Mesenchymal stem cell (in vitro differentiated cells and primary cell): ENCODE measurements at regions not wholly inside any gene's neighbourhood (a gene's known extent, or its start where the extent isn't known, plus 50 kb on each side); places are given as distances from the start of the nearest gene placed in this dataset.

Experiments used
- DNase-seq: peaks from one replicate; pipeline ENCODE4 v3.0.0-alpha.2; 2013
- H2AFZ ChIP-seq: one replicate; pipeline ENCODE4 v1.6.1; 2013; ENCODE audit warnings: low read depth, mild to moderate bottlenecking, control low read depth, inconsistent platforms, low read length, moderate library complexity
- H2AK5ac ChIP-seq: 2 replicates; pipeline ENCODE4 v1.6.1; 2013; ENCODE audit warnings: low read length, moderate library complexity, mild to moderate bottlenecking, inconsistent platforms; ENCODE audit not compliant: severe bottlenecking
- H2BK120ac ChIP-seq: one replicate; pipeline ENCODE4 v1.6.1; 2013; ENCODE audit warnings: low read depth, mild to moderate bottlenecking, inconsistent platforms, low read length, moderate library complexity
- H2BK12ac ChIP-seq, 2 experiments: one replicate each; pipeline ENCODE4 v1.6.1; 2013; ENCODE audit warnings: inconsistent platforms in 2 of 2, low read length in 2 of 2, mild to moderate bottlenecking in 2 of 2, moderate library complexity in 2 of 2, control low read depth in 1 of 2
- H2BK15ac ChIP-seq: one replicate; pipeline ENCODE4 v1.6.1; 2013; ENCODE audit warnings: mild to moderate bottlenecking, low read depth, inconsistent platforms; ENCODE audit not compliant: poor library complexity, severe bottlenecking
- H2BK5ac ChIP-seq: 2 replicates; pipeline ENCODE4 v1.6.1; 2013; ENCODE audit warnings: low read depth, mild to moderate bottlenecking, low read length, control low read depth, inconsistent platforms; ENCODE audit not compliant: poor library complexity, severe bottlenecking
- H3K14ac ChIP-seq, 2 experiments: one replicate each; pipeline ENCODE4 v1.6.1; 2013; ENCODE audit warnings: inconsistent platforms in 2 of 2, low read length in 2 of 2, control low read depth in 1 of 2, mild to moderate bottlenecking in 1 of 2, moderate library complexity in 1 of 2
- H3K18ac ChIP-seq, 2 experiments: one replicate each; pipeline ENCODE4 v1.6.1; 2013; ENCODE audit warnings: inconsistent platforms in 2 of 2, low read length in 2 of 2, control low read depth in 1 of 2, low read depth in 1 of 2, mild to moderate bottlenecking in 1 of 2
- H3K23ac ChIP-seq, 2 experiments: one replicate each; pipeline ENCODE4 v1.6.1; 2013; ENCODE audit warnings: inconsistent platforms in 2 of 2, low read length in 2 of 2, mild to moderate bottlenecking in 2 of 2, moderate library complexity in 2 of 2, control low read depth in 1 of 2
- H3K27ac ChIP-seq: 2 replicates; pipeline ENCODE4 v1.5.1; 2013; ENCODE audit warnings: mild to moderate bottlenecking, moderate library complexity, low read length, control low read depth, inconsistent platforms; ENCODE audit not compliant: poor library complexity, severe bottlenecking
- H3K27me3 ChIP-seq, 2 experiments: 2 replicates each; pipeline versions ENCODE4 v1.6.1 to v1.7.0; 2013; ENCODE audit warnings: low read length in 2 of 2, mild to moderate bottlenecking in 2 of 2, moderate library complexity in 2 of 2, control low read depth in 1 of 2, inconsistent platforms in 1 of 2; ENCODE audit not compliant: control insufficient read depth in 1 of 2, insufficient read depth in 1 of 2
- H3K36me3 ChIP-seq, 2 experiments: 2 replicates each; pipeline versions ENCODE4 v1.6.1 to v1.7.0; 2013; ENCODE audit warnings: low read length in 2 of 2, control low read depth in 1 of 2, inconsistent platforms in 1 of 2, low read depth in 1 of 2, mild to moderate bottlenecking in 1 of 2; ENCODE audit not compliant: insufficient read depth in 2 of 2, control insufficient read depth in 1 of 2
- H3K4ac ChIP-seq, 2 experiments: one replicate each; pipeline ENCODE4 v1.6.1; 2013; ENCODE audit warnings: inconsistent platforms in 2 of 2, low read length in 2 of 2, mild to moderate bottlenecking in 2 of 2, moderate library complexity in 2 of 2, control low read depth in 1 of 2, low read depth in 1 of 2
- H3K4me1 ChIP-seq: 2 replicates; pipeline ENCODE4 v1.6.1; 2013; ENCODE audit warnings: low read depth, low read length, control low read depth; ENCODE audit not compliant: control insufficient read depth, insufficient read depth
- H3K4me2 ChIP-seq: 2 replicates; pipeline ENCODE4 v1.6.1; 2013; ENCODE audit warnings: low read length, mild to moderate bottlenecking, inconsistent platforms; ENCODE audit not compliant: poor library complexity, severe bottlenecking
- H3K4me3 ChIP-seq, 2 experiments: 2 replicates each; pipeline versions ENCODE4 v1.5.1 to v1.7.0; 2013; ENCODE audit warnings: low read length in 2 of 2, mild to moderate bottlenecking in 2 of 2, control low read depth in 1 of 2, low read depth in 1 of 2; ENCODE audit not compliant: insufficient read depth in 1 of 2
- H3K79me1 ChIP-seq: replicated peaks from 2 replicates; pipeline ENCODE4 v1.6.1; 2013; ENCODE audit warnings: mild to moderate bottlenecking, control low read depth, low read length, inconsistent platforms; ENCODE audit not compliant: poor library complexity, severe bottlenecking
- H3K9ac ChIP-seq: 2 replicates; pipeline ENCODE4 v1.7.0; 2013; ENCODE audit warnings: mild to moderate bottlenecking, low read length, moderate library complexity
- H3K9me3 ChIP-seq: 2 replicates; pipeline ENCODE4 v1.7.0; 2013; ENCODE audit warnings: mild to moderate bottlenecking, low read length; ENCODE audit not compliant: control insufficient read depth
- H4K8ac ChIP-seq: one replicate; pipeline ENCODE4 v1.6.1; 2013; ENCODE audit warnings: inconsistent platforms, mild to moderate bottlenecking, low read length, moderate library complexity
- H4K91ac ChIP-seq: one replicate; pipeline ENCODE4 v1.6.1; 2013; ENCODE audit warnings: mild to moderate bottlenecking, low read length, inconsistent platforms
- WGBS: methylation state at CpG from one replicate; pipeline ENCODE4 v1.1.7; 2013; ENCODE audit warnings: mixed read lengths; 5-methylcytosine and 5-hydroxymethylcytosine counted together

- H3K9ac ChIP-seq = no peak overlapping the region
- H3K9me3 ChIP-seq = no peaks in the 10 kb centered on the region
- H3K4me3 ChIP-seq = no peak overlapping the region
- no peak overlapping the region for H3K14ac ChIP-seq
- no peak overlapping the region for H3K23ac ChIP-seq
- H3K27me3 ChIP-seq = no peaks in the 10 kb centered on the region
- no peak overlapping the region for H4K91ac ChIP-seq
- H3K27ac ChIP-seq = no peak overlapping the region
- no CpG with 5 or more reads among the region's 2 CpGs for WGBS
- H2AK5ac ChIP-seq = no peak overlapping the region
- no peak overlapping the region for H2BK5ac ChIP-seq
- H2BK12ac ChIP-seq = no peak overlapping the region
- H3K18ac ChIP-seq = no peak overlapping the region
- H3K4ac ChIP-seq = no peak overlapping the region
- H2BK120ac ChIP-seq = no peak overlapping the region
- H3K4me2 ChIP-seq = no peak overlapping the region
- H3K4me1 ChIP-seq = no peaks in the 10 kb centered on the region
- H2BK15ac ChIP-seq = no peak overlapping the region
- no peak overlapping the region for H4K8ac ChIP-seq
- no peaks in the 10 kb centered on the region for H3K36me3 ChIP-seq
- DNase-seq = no peak
- no peak overlapping the region for H2AFZ ChIP-seq
- no peaks in the 10 kb centered on the region for H3K79me1 ChIP-seq
Observed at GRCh38 chr3:150261418-150261817, 146.7 kb upstream of the TSC22D2 start.

DNA sequence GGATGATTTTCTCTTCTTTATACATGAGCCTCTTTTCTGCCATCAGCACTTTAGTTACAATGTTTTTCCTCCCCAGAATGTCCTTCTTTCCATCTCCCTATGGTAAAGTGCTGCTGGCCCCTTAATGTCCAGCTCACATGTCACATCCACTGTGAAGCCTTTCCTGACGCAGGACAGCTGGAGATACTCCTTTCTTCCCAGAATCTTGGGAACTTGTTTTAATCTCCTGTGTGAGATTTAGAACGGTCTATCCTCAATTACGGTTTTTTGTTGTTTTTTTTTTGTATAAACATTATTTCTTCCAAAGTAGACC is 147.7 kb upstream of the TSC22D2 start:
- Histone ChIP-seq H2BK120ac (no peak overlapping the region), H3K9ac (no peak overlapping the region), H3K4me1 (peaks cover 3% of the 10 kb centered on the region), H3K9me3 (no peaks in the 10 kb centered on the region), H3K14ac (no peak overlapping the region), H3K36me3 (no peaks in the 10 kb centered on the region), H3K79me1 (no peaks in the 10 kb centered on the region), H3K27ac (no peak overlapping the region), H2BK12ac (no peak overlapping the region), H3K27me3 (no peaks in the 10 kb centered on the region), H2AK5ac (no peak overlapping the region), H4K91ac (no peak overlapping the region), H4K8ac (no peak overlapping the region), H3K18ac (no peak overlapping the region), H2AFZ (no peak overlapping the region), H3K4me3 (no peak overlapping the region), H3K4me2 (no peak overlapping the region), H2BK5ac (no peak overlapping the region), H3K23ac (no peak overlapping the region), H2BK15ac (no peak overlapping the region), H3K4ac (no peak overlapping the region)
- peak; percentile 43 for DNase-seq
- 53% methylated on average over 3 of the region's 3 CpGs for WGBS

- H2BK120ac ChIP-seq = no peak overlapping the region
- H3K23ac ChIP-seq = no peak overlapping the region
- no peak overlapping the region for H2BK5ac ChIP-seq
- no peak overlapping the region for H3K4ac ChIP-seq
- H3K4me1 ChIP-seq = peaks cover 5% of the 10 kb centered on the region
- no peaks in the 10 kb centered on the region for H3K27me3 ChIP-seq
- WGBS = 93% methylated on average over 5 of the region's 5 CpGs
- no peaks in the 10 kb centered on the region for H3K36me3 ChIP-seq
- H3K79me1 ChIP-seq = no peaks in the 10 kb centered on the region
- no peak overlapping the region for H2AFZ ChIP-seq
- H2AK5ac ChIP-seq = no peak overlapping the region
- DNase-seq = no peak
- H4K8ac ChIP-seq = no peak overlapping the region
- no peak overlapping the region for H3K18ac ChIP-seq
- H4K91ac ChIP-seq = no peak overlapping the region
- no peak overlapping the region for H3K14ac ChIP-seq
- H3K9me3 ChIP-seq = no peaks in the 10 kb centered on the region
- H3K4me2 ChIP-seq = no peak overlapping the region
- no peak overlapping the region for H2BK15ac ChIP-seq
- H3K4me3 ChIP-seq = no peak overlapping the region
- H3K9ac ChIP-seq = no peak overlapping the region
- H2BK12ac ChIP-seq = no peak overlapping the region
- H3K27ac ChIP-seq = no peak overlapping the region
Observed at GRCh38 chr3:150259526-150260397, 148.3 kb upstream of the TSC22D2 start.

DNA sequence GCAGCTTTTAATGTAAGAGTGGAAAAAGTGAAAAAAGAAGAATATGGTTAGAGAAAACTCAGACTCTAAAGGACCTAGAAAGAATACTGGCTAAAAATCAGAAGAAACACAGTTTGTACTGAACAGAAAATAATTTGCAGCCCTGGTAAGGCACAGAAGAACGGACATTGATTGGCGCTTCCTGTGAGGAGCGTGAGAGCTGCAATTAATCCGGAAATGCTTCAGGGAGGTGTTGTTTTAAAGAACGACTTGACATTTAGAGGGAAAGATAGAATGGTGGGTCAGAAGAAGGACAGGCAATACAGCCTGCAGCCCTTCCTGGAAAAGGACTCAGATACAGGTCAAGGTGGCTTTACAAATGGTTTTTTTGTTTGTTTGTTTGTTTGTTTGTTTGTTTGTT is 151.3 kb upstream of the TSC22D2 start:
- Histone ChIP-seq H4K8ac (peak overlapping the region; percentile 64), H3K9me3 (no peaks in the 10 kb centered on the region), H3K27ac (no peak overlapping the region), H2AFZ (no peak overlapping the region), H3K4me2 (no peak overlapping the region), H3K79me1 (no peaks in the 10 kb centered on the region), H3K27me3 (no peaks in the 10 kb centered on the region), H2BK5ac (no peak overlapping the region), H2AK5ac (no peak overlapping the region), H3K4ac (peak overlapping the region in 1 of 2 experiments; percentile 44), H4K91ac (no peak overlapping the region), H3K36me3 (no peaks in the 10 kb centered on the region), H3K4me3 (no peak overlapping the region), H2BK120ac (no peak overlapping the region), H3K23ac (no peak overlapping the region), H3K18ac (no peak overlapping the region), H3K4me1 (peaks cover 8% of the 10 kb centered on the region), H3K9ac (no peak overlapping the region), H3K14ac (no peak overlapping the region), H2BK12ac (no peak overlapping the region), H2BK15ac (no peak overlapping the region)
- DNase-seq = no peak
- WGBS = 52% methylated on average over 5 of the region's 5 CpGs
